Kidney epithelial cell (primary cell): ENCODE measurements at regions not wholly inside any gene's neighbourhood (a gene's known extent, or its start where the extent isn't known, plus 50 kb on each side); places are given as distances from the start of the nearest gene placed in this dataset.

Source experiments
- DNase-seq: peaks from one replicate; pipeline ENCODE4 v3.0.0-alpha.2; 2010; ENCODE audit warnings: low read depth
- H3K27me3 ChIP-seq: 2 replicates; pipeline ENCODE4 v1.6.0; 2011; ENCODE audit warnings: low read length; ENCODE audit not compliant: control insufficient read depth, insufficient read depth
- H3K36me3 ChIP-seq: 2 replicates; pipeline ENCODE4 v1.5.1; 2011; ENCODE audit warnings: low read length; ENCODE audit not compliant: control insufficient read depth, insufficient read depth
- H3K4me3 ChIP-seq: 2 replicates; pipeline ENCODE4 v1.5.1; 2011; ENCODE audit warnings: low read depth, mild to moderate bottlenecking, control low read depth, low read length
- CTCF ChIP-seq: IDR thresholded peaks from 2 replicates; pipeline ENCODE4 v1.5.1; 2011; ENCODE audit warnings: mild to moderate bottlenecking, moderate library complexity, low read length, control low read depth, inconsistent platforms; ENCODE audit not compliant: insufficient read depth, poor library complexity, severe bottlenecking

- no peak overlapping the region for H3K4me3 ChIP-seq
- no peak for DNase-seq
- no peak for TF ChIP-seq CTCF
- H3K27me3 ChIP-seq, result no peaks in the 10 kb centered on the region
- H3K36me3 ChIP-seq, result no peaks in the 10 kb centered on the region
These were observed 177.5 kb upstream of the PPP2R2B start for GRCh38 chr5:147055850-147056566.

GRCh38 chr5:147057051-147057450 lies 177.8 kb upstream of the STK32A start:
- Histone ChIP-seq H3K4me3 (no peak overlapping the region), H3K27me3 (no peaks in the 10 kb centered on the region), H3K36me3 (no peaks in the 10 kb centered on the region)
- TF ChIP-seq CTCF, result no peak
- DNase-seq, result no peak

GRCh38 chr5:147061431-147061830 lies 173.4 kb upstream of the STK32A start:
- DNase-seq, result no peak

GRCh38 chr5:147062427-147062826 lies 172.4 kb upstream of the STK32A start:
- Histone ChIP-seq H3K36me3 (no peaks in the 10 kb centered on the region), H3K4me3 (no peak overlapping the region), H3K27me3 (no peaks in the 10 kb centered on the region)
- no peak for TF ChIP-seq CTCF
- no peak for DNase-seq

More at GRCh38 chr5:147061431-147061830, 173.4 kb upstream of the STK32A start:
- no peak overlapping the region for H3K4me3 ChIP-seq
- no peak for TF ChIP-seq CTCF
- H3K36me3 ChIP-seq, result no peaks in the 10 kb centered on the region
- H3K27me3 ChIP-seq, result no peaks in the 10 kb centered on the region

GRCh38 chr5:147063943-147064342 lies 170.9 kb upstream of the STK32A start:
- no peak for DNase-seq
- no peaks in the 10 kb centered on the region for H3K27me3 ChIP-seq
- no peaks in the 10 kb centered on the region for H3K36me3 ChIP-seq
- no peak for TF ChIP-seq CTCF
- no peak overlapping the region for H3K4me3 ChIP-seq

GRCh38 chr5:147065071-147065470 lies 169.8 kb upstream of the STK32A start:
- Histone ChIP-seq H3K36me3 (no peaks in the 10 kb centered on the region), H3K27me3 (no peaks in the 10 kb centered on the region), H3K4me3 (no peak overlapping the region)
- no peak for TF ChIP-seq CTCF
- no peak for DNase-seq
